Chondrocyte (in vitro differentiated cells): ENCODE measurements at regions not wholly inside any gene's neighbourhood (a gene's known extent, or its start where the extent isn't known, plus 50 kb on each side); places are given as distances from the start of the nearest gene placed in this dataset.
A peak's percentile ranks its signal among the peaks of the same experiment; 100 is the strongest.

Experiments used
- DNase-seq: peaks from one replicate; pipeline ENCODE4 v3.0.0; 2021; ENCODE audit warnings: mixed read lengths, low spot score
- H3K27ac Mint-ChIP-seq: one replicate; pipeline ENCODE4 v1.8.0; 2021; ENCODE audit warnings: mild to moderate bottlenecking, moderate library complexity, mixed read lengths; ENCODE audit not compliant: unreplicated experiment
- H3K27me3 Mint-ChIP-seq: 2 replicates; pipeline ENCODE4 v1.8.0; 2021; ENCODE audit warnings: low read depth, mixed read lengths
- H3K36me3 Mint-ChIP-seq: 2 replicates; pipeline ENCODE4 v1.8.0; 2021; ENCODE audit warnings: low read depth, mixed read lengths
- H3K4me1 Mint-ChIP-seq: 2 replicates; pipeline ENCODE4 v1.8.0; 2021; ENCODE audit warnings: low read depth, mild to moderate bottlenecking, mixed read lengths
- H3K4me3 Mint-ChIP-seq: one replicate; pipeline ENCODE4 v1.8.0; 2021; ENCODE audit warnings: mild to moderate bottlenecking, moderate library complexity, mixed read lengths; ENCODE audit not compliant: unreplicated experiment
- H3K9me3 Mint-ChIP-seq: 2 replicates; pipeline ENCODE4 v1.8.0; 2021; ENCODE audit warnings: low read depth, mixed read lengths
- TF ChIP-seq, protein P1 (sequence below): fragments of 200-600 bp; sonication (generic); IDR thresholded peaks from 2 replicates; pipeline ENCODE4 v1.5.0; 2021; ENCODE audit warnings: antibody characterized with exemption, mild to moderate bottlenecking, moderate library complexity

DNA sequence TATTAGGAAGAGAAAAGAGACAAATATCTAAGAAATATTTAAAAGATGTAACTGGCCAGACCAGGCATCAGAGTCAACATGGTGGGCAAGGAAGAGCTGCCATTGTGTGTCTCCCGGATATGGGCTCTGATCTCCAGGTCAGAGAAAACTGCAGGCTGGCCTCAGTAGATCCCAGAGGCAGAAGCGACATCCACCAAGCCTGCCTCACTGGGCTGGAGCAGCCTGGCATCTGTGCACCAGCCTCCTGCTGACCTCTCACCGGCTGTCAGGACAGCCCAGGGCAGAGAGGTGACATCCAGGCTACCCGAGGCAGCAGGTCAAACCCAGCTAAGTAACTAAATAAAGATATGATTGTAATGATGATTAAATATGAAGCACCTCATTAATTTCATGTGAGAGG lies 162.8 kb upstream of the TNRC6C start:
- Mint-ChIP-seq H3K9me3 (no peaks in the 10 kb centered on the region), H3K4me1 (peaks cover 19% of the 10 kb centered on the region), H3K4me3 (no peak overlapping the region), H3K27me3 (peaks cover 9% of the 10 kb centered on the region), H3K27ac (no peak overlapping the region), H3K36me3 (no peaks in the 10 kb centered on the region)
- peak; percentile 41 for DNase-seq
- TF ChIP-seq, protein P1, sequence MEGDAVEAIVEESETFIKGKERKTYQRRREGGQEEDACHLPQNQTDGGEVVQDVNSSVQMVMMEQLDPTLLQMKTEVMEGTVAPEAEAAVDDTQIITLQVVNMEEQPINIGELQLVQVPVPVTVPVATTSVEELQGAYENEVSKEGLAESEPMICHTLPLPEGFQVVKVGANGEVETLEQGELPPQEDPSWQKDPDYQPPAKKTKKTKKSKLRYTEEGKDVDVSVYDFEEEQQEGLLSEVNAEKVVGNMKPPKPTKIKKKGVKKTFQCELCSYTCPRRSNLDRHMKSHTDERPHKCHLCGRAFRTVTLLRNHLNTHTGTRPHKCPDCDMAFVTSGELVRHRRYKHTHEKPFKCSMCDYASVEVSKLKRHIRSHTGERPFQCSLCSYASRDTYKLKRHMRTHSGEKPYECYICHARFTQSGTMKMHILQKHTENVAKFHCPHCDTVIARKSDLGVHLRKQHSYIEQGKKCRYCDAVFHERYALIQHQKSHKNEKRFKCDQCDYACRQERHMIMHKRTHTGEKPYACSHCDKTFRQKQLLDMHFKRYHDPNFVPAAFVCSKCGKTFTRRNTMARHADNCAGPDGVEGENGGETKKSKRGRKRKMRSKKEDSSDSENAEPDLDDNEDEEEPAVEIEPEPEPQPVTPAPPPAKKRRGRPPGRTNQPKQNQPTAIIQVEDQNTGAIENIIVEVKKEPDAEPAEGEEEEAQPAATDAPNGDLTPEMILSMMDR = no peak

DNA sequence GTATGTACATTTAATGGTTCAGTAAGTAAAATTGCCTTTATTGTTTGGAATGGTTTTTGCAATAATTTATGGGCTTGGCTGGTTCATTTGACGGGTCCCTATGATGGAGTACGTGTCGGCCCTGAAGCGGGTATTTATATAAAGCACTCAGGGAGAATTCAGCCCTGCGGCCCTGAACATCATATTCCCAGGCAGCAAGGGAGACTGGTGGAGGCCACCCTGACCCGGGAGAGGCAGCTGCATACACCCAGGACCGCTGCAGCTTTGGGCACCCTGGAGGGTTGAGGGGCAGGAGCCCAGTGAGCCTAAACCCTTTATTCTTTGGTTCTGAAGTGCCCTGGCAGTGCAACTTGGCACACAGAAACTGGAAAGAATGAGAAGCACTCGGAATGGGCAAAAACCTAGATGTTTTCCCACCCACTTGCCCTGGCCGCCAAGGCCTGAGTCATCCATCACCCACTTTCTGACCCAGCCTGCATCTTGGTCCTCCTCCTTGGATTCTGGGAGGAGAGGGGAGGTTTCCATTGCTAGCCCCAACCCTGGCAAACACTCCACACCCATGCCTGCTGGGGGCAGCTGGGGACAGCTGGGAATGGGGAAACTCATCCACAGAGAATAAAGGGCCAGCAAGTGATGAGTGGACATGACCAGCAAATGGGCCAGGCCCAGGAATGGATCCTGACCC lies 162.2 kb upstream of the TNRC6C start:
- Mint-ChIP-seq H3K4me1 (peaks cover 19% of the 10 kb centered on the region), H3K36me3 (no peaks in the 10 kb centered on the region), H3K4me3 (no peak overlapping the region), H3K27me3 (peaks cover 15% of the 10 kb centered on the region), H3K9me3 (no peaks in the 10 kb centered on the region), H3K27ac (peak overlapping the region; percentile 78)
- peak; percentile 69 for DNase-seq
- TF ChIP-seq, protein P1 = no peak

DNA sequence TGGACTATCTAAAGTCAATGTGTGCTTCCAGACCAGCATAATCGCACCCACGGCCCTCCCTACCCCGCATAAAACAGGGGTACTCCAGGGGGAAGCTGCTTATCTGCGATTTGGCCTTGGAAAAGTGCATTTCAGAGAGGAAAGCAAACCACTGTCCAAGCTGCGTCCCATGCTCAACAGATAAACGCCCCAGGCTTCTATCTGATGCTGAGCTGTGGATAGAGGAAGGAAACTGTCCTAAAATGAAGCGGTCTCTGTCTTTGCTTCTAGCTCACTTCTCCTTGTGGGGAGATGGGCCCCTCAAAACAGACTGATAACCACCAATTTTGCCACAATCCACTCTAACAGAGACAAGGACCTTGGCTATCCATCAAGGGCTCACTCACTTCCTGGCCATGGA lies 160.5 kb upstream of the TNRC6C start:
- Mint-ChIP-seq H3K9me3 (no peaks in the 10 kb centered on the region), H3K36me3 (no peaks in the 10 kb centered on the region), H3K4me3 (no peak overlapping the region), H3K27ac (no peak overlapping the region), H3K27me3 (peaks cover 24% of the 10 kb centered on the region), H3K4me1 (peaks cover 21% of the 10 kb centered on the region)
- TF ChIP-seq, protein P1 = no peak
- DNase-seq = no peak

DNA sequence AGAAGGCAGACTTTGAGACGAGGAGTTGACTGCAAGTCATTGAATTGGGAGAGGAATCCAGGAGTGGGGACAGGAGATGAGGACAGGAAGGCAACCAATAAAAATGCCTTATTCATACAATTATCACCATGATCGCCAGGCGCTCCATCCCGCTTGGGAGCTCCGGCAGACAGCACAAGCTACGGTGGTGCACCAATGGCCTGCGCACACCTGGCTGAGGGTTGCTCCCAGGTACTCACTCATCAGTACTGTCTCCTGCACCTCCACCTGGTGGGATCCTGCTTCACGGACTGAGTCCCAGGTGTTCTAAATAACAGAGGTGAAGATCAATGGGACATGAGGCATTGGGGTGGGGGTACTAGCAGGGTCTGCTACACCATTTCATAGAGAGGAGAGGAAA lies 160.0 kb upstream of the TNRC6C start:
- TF ChIP-seq, protein P1 = no peak
- Mint-ChIP-seq H3K4me1 (peaks cover 20% of the 10 kb centered on the region), H3K27me3 (peaks cover 24% of the 10 kb centered on the region), H3K36me3 (no peaks in the 10 kb centered on the region), H3K9me3 (no peaks in the 10 kb centered on the region), H3K27ac (no peak overlapping the region), H3K4me3 (no peak overlapping the region)
- peak; percentile 57 for DNase-seq

DNA sequence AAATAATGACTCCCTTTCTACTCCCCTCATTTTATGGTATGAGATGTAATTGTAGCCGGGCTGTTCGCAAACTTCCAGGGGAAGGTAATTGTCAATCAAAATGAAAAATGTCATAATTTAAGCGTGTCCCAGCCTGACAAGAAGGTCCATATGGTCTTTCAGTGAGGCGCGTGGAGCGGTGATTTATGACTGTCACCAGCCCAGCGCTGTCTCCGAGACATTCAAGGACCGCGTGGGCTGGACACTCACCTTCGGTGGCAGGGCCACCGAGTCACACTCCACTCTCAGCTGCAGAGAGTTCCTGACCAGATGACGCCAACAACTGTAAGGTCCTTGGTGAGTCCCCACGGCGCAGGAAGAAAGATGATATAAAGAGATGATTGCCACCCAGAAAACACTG lies 157.7 kb upstream of the TNRC6C start:
- Mint-ChIP-seq H3K4me3 (no peak overlapping the region), H3K27me3 (peaks cover 40% of the 10 kb centered on the region), H3K36me3 (no peaks in the 10 kb centered on the region), H3K4me1 (peaks cover 18% of the 10 kb centered on the region), H3K9me3 (no peaks in the 10 kb centered on the region), H3K27ac (no peak overlapping the region)
- peak; percentile 48 for DNase-seq
- TF ChIP-seq, protein P1 = no peak
